GM18507 (cell line): ENCODE measurements at regions not wholly inside any gene's neighbourhood (a gene's known extent, or its start where the extent isn't known, plus 50 kb on each side); places are given as distances from the start of the nearest gene placed in this dataset.

Experiments used
- DNase-seq: peaks from one replicate; pipeline ENCODE4 v3.0.0; 2011; ENCODE audit warnings: low read depth; ENCODE audit not compliant: insufficient read length; ENCODE audit errors: extremely low spot score
- FAIRE-seq: peaks from 2 replicates; lab custom pipeline; 2011; peaks lifted over from hg19 to GRCh38; lab: Jason Lieb, UNC

DNA sequence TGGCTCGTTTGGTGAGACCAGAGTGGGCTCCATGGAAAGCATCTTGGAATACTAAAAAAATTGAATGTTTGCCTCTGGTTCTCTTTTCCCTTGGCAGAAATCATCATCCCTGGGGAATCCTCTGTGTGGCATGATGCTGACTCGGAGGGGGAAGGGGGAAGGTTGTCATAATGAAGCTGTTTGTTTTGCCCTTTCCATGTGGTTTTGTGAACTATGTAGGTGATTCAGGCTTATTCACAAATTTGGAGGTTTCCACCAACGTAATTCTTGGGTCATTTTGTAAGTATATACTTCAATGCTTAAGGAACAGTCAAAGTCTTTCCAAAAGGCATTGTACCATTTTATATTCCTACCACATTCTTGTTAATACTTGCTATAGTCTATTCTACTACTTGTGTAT, 754.0 kb upstream of the FAT3 start:
- no peak for DNase-seq
- FAIRE-seq: no peak

- DNase-seq (no peak), FAIRE-seq (no peak)
Measured at GRCh38 chr11:91459840-91460239, 764.8 kb upstream of the FAT3 start.

DNA sequence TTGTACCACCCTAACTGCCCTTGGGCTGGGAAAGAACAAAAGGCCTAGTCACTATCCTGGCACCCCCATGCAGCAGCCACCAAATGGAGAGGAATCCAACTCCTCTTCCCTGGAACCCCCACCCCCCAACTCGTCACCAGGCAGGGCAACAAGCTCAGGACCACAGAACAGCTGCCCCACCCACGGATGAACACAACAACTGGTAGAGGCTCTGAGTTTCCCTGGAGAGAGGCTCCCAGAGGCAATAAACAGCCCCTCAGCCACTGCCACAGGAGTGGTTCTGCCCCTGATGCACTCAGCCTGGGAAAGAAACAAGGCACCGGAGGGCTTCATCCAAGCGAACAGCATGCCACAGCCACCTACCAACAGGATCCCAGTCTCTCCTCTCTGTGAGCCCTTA, 778.4 kb upstream of the FAT3 start:
- DNase-seq (no peak), FAIRE-seq (no peak)

- DNase-seq: no peak
Measured at GRCh38 chr11:91435694-91436395, 788.8 kb upstream of the FAT3 start.

GRCh38 chr11:91433284-91434010, 791.2 kb upstream of the FAT3 start:
- no peak for DNase-seq
- no peak for FAIRE-seq

More at GRCh38 chr11:91435694-91436395, 788.8 kb upstream of the FAT3 start:
- no peak for FAIRE-seq

DNA sequence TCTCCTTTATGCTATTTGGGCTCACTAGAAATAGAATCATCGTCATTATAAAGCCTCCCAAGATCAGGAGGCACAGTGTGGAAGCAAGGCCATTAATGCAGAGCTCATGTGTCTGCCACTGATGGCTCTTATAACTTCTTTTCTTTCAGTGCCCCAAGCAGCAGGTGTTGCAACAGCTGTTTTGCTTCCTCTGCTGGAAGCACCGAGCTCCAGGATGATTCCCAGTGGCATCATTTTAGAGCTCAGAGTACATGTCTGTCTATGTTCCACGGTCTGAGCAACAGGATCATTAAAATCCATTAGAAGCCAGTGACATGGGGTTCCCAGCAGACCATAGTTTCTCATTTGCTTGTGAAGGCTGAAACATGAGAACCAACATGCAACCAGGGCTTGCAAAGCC, 803.0 kb upstream of the FAT3 start:
- no peak for FAIRE-seq

GRCh38 chr11:91407842-91408241, 816.8 kb upstream of the FAT3 start:
- DNase-seq (no peak), FAIRE-seq (no peak)

More for the DNA sequence above, 803.0 kb upstream of the FAT3 start:
- DNase-seq: no peak

DNA sequence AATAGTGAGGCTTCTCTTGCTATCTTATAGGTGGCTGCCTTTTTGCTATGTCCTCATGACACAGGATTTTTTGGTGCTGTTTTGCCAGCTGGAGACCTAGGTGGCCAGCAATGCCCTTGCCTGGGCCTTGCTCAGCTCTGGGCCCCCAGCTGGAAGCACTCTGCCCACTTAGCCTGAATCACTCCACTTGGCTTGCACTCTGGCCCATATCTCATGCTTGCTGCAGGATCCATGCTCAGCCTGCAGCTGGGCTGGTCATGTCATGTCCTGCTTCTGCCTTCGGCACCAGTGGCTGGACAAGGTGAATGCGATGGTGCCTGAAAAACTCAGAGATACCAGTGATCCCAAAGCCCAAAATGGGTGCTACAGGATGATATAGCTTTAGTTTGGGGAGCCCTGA, 818.6 kb upstream of the FAT3 start:
- no peak for FAIRE-seq
- DNase-seq: no peak

- no peak for DNase-seq
- no peak for FAIRE-seq
Measured at GRCh38 chr11:91404344-91404743, 820.3 kb upstream of the FAT3 start.

DNA sequence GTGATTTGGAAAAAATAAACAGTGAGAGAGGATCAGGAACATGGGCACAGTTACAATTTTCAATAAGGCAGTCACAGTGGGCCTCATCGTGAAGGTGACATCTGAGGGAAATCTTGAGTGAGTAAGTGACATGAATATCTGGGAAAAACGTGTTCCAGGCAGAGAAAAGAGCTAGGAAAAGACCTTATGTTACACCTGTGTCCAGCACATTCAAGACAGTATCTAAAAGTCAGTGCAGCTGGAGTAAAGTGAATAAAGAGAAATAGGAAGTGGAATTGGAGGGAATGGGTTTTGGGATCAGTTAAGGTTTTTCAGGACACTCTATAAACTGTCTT, 827.5 kb upstream of the FAT3 start:
- no peak for DNase-seq
- FAIRE-seq: no peak

- FAIRE-seq: no peak
Measured at GRCh38 chr11:91396236-91397133, 828.1 kb upstream of the FAT3 start.

GRCh38 chr11:91394727-91395414, 829.7 kb upstream of the FAT3 start:
- DNase-seq (no peak), FAIRE-seq (no peak)

More at GRCh38 chr11:91396236-91397133, 828.1 kb upstream of the FAT3 start:
- no peak for DNase-seq

DNA sequence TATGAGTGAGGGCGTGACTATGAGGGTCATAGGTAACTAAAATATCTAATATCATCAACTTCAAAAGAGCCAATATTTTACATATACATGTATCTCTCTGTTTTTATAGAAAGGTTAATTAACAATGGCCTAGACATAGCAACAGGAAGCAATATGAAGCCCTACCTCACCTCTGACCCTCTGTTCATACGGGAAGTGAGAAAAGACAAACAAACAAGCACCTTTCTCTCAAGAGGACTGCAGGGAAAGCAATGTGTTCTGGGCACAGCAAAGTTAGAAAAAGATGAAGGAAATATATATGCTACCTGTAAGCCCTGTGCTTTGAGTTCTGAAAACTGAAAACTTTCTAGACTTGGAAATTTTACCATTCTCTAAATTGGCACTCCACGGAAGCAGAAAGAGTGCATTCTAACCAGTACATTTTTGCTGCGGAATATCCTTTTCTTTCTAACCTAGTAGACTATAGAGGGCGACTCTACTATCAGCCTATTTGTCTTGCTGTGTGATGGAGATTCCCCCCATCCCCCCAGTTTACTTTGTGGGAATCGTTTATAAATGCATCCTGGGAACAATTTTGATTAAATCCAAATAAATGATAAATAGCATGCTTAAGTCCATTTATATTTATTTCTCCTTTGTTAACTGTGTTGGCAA, 830.4 kb upstream of the FAT3 start:
- FAIRE-seq: no peak
- no peak for DNase-seq

- no peak for FAIRE-seq
Measured at GRCh38 chr11:91382946-91383345, 841.7 kb upstream of the FAT3 start.

GRCh38 chr11:91374794-91375193, 849.8 kb upstream of the FAT3 start:
- FAIRE-seq (no peak), DNase-seq (no peak)

More at GRCh38 chr11:91382946-91383345, 841.7 kb upstream of the FAT3 start:
- no peak for DNase-seq

DNA sequence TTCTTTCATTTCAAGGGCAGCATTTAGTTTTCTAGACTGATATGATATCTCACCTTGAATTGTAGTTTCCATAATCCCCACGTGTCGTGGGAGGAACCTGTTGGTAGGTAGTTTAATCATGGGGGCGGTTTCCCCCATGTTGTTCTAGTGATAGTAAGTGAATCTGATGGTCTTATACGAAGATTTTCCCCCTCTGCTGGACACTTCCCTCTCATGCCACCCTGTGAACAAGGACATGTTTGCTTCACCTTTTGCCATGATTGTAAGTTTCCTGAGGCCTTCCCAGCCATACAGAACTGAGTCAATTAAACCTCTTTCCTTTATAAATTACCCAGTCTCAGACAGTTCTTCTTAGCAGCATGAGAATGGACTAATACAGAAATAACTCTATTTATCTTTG, 851.1 kb upstream of the FAT3 start:
- FAIRE-seq: no peak
- no peak for DNase-seq

GRCh38 chr11:91366816-91367215, 857.8 kb upstream of the FAT3 start:
- DNase-seq (no peak), FAIRE-seq (no peak)

GRCh38 chr11:91365986-91366585, 858.5 kb upstream of the FAT3 start:
- FAIRE-seq (no peak), DNase-seq (no peak)

- DNase-seq (no peak), FAIRE-seq (no peak)
Measured at GRCh38 chr11:91350931-91351330, 873.7 kb upstream of the FAT3 start.
